ENCODE measurements at regions not wholly inside any gene's neighbourhood (a gene's known extent, or its start where the extent isn't known, plus 50 kb on each side); places are given as distances from the start of the nearest gene placed in this dataset.

GRCh38 chr9:95696701-95697100 lies 178.8 kb upstream of the ERCC6L2 start:
- TF ChIP-seq, protein P1, sequence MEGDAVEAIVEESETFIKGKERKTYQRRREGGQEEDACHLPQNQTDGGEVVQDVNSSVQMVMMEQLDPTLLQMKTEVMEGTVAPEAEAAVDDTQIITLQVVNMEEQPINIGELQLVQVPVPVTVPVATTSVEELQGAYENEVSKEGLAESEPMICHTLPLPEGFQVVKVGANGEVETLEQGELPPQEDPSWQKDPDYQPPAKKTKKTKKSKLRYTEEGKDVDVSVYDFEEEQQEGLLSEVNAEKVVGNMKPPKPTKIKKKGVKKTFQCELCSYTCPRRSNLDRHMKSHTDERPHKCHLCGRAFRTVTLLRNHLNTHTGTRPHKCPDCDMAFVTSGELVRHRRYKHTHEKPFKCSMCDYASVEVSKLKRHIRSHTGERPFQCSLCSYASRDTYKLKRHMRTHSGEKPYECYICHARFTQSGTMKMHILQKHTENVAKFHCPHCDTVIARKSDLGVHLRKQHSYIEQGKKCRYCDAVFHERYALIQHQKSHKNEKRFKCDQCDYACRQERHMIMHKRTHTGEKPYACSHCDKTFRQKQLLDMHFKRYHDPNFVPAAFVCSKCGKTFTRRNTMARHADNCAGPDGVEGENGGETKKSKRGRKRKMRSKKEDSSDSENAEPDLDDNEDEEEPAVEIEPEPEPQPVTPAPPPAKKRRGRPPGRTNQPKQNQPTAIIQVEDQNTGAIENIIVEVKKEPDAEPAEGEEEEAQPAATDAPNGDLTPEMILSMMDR (conservative IDR thresholded peaks at IDR 0.05) = no peak
- no peak for TF ChIP-seq ZFX (IDR thresholded peaks at IDR 0.05)

Data from C4-2B (cell line).